ENCODE measurements at regions not wholly inside any gene's neighbourhood (a gene's known extent, or its start where the extent isn't known, plus 50 kb on each side); places are given as distances from the start of the nearest gene placed in this dataset.

DNA sequence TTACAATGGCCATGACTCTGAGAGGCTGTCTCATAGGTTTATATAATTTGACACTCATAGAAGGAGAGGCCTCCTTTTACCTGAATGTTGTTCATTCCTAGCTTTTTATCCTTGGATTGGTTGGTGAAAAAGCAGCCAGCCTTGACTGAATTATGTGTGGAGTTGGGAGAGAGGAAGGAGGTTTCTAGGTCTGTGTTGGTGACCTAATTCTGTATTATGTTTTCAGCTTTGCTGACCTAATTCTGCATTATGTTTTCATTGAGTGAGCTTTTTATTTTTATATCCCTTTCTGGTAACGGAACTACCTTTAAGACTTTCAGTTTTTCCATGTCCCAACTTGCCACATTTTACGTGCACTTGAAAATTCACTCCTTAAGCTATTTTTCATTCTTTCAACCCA, 59.1 kb upstream of the RNF144B start:
- Histone ChIP-seq H3K4me1 (ENCODE audit: control insufficient read depth in 1 of 2, insufficient read depth in 1 of 2, low read depth in 1 of 2, low read length in 1 of 2) (peaks cover 39 to 40% of the 10 kb centered on the region in 2 experiments), H3K36me3 (no peaks in the 10 kb centered on the region), H3K4me3 (ENCODE audit: low read depth in 1 of 2, low read length in 1 of 2) (peak overlapping the region in 1 of 2 experiments; percentile 30), H3K9me3 (no peaks in the 10 kb centered on the region), H3K27ac (peak overlapping the region; percentile 90), H3K27me3 (no peaks in the 10 kb centered on the region)
- TF ChIP-seq, protein P1, sequence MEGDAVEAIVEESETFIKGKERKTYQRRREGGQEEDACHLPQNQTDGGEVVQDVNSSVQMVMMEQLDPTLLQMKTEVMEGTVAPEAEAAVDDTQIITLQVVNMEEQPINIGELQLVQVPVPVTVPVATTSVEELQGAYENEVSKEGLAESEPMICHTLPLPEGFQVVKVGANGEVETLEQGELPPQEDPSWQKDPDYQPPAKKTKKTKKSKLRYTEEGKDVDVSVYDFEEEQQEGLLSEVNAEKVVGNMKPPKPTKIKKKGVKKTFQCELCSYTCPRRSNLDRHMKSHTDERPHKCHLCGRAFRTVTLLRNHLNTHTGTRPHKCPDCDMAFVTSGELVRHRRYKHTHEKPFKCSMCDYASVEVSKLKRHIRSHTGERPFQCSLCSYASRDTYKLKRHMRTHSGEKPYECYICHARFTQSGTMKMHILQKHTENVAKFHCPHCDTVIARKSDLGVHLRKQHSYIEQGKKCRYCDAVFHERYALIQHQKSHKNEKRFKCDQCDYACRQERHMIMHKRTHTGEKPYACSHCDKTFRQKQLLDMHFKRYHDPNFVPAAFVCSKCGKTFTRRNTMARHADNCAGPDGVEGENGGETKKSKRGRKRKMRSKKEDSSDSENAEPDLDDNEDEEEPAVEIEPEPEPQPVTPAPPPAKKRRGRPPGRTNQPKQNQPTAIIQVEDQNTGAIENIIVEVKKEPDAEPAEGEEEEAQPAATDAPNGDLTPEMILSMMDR (IDR thresholded peaks at IDR 0.05) = no peak

DNA sequence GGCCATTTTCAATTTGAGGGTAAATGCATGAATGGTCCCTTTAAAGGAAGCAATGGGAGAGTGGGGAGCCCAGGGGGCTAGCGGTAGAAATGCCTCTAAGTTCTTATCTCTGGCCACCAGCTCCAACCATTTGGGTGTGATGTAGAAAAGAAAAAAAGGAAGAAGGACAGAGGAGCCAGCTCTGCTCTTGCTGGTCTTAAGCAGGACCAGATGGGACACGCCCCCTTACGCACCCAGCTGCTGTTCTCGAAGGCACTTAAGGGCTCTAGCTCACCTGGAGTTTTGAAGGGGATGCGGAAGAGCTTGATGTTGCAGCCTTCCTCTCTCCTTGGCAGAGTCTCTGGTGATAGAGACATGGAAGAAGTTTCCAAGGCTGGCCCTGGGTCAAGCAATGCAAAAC, 59.5 kb upstream of the RNF144B start:
- Histone ChIP-seq H3K9me3 (no peaks in the 10 kb centered on the region), H3K27ac (peak overlapping the region; percentile 90), H3K36me3 (no peaks in the 10 kb centered on the region), H3K4me3 (ENCODE audit: low read depth in 1 of 2, low read length in 1 of 2) (peak overlapping the region in 1 of 2 experiments; percentile 30), H3K27me3 (no peaks in the 10 kb centered on the region), H3K4me1 (ENCODE audit: control insufficient read depth in 1 of 2, insufficient read depth in 1 of 2, low read depth in 1 of 2, low read length in 1 of 2) (peaks cover 39 to 40% of the 10 kb centered on the region in 2 experiments)
- TF ChIP-seq, protein P1 (IDR thresholded peaks at IDR 0.05) = no peak

DNA sequence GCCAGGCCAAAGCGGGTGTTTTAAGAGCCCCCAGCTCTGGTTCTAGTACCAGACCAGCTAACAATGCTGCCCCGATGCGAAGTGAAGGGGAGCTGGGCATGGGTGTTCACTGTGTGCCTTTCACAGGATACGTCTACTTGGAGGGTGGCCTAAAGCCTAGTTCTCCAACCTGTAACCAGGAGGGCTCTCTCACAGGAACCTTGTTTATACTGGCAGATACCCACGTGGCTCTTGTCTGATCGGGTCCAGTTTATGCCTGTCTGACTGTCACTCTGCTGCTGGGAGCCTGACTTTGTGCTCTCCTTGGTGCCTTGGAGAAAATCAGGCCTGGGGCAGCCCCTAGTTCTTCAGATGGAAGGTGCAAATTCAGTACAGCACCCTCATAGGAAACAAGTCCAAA, 60.2 kb upstream of the RNF144B start:
- H3K4me3 ChIP-seq (ENCODE audit: low read depth in 1 of 2, low read length in 1 of 2) = peak overlapping the region in 1 of 2 experiments; percentile 30
- TF ChIP-seq, protein P1 (IDR thresholded peaks at IDR 0.05) = no peak
- H3K36me3 ChIP-seq = no peaks in the 10 kb centered on the region
- H3K9me3 ChIP-seq = no peaks in the 10 kb centered on the region
- peaks cover 39 to 40% of the 10 kb centered on the region in 2 experiments for H3K4me1 ChIP-seq (ENCODE audit: control insufficient read depth in 1 of 2, insufficient read depth in 1 of 2, low read depth in 1 of 2, low read length in 1 of 2)
- H3K27ac ChIP-seq = peak overlapping the region; percentile 90
- no peaks in the 10 kb centered on the region for H3K27me3 ChIP-seq

DNA sequence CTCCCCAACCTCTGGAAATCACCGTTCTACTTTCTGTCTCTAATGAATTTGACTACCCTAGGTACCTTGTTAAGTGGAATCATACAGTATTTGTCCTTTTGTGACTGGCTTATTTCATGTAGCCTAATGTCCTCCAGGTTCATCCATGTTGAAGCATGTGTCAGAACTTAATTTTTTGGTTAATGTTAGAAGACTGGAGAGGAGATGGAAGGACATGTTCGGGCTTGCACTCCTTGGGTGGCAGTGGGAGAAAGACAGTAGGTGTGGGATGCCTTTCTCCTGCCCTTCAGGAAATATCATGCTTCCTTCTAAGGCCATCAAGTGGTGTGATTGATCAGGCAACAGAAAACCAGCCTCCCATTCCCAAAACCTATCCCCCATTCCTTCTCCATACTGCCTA, 61.1 kb upstream of the RNF144B start:
- TF ChIP-seq, protein P1 (IDR thresholded peaks at IDR 0.05) = no peak
- Histone ChIP-seq H3K4me1 (ENCODE audit: control insufficient read depth in 1 of 2, insufficient read depth in 1 of 2, low read depth in 1 of 2, low read length in 1 of 2) (peaks cover 36 to 37% of the 10 kb centered on the region in 2 experiments), H3K36me3 (no peaks in the 10 kb centered on the region), H3K4me3 (ENCODE audit: low read depth in 1 of 2, low read length in 1 of 2) (no peak overlapping the region), H3K27me3 (no peaks in the 10 kb centered on the region), H3K9me3 (no peaks in the 10 kb centered on the region), H3K27ac (no peak overlapping the region)

DNA sequence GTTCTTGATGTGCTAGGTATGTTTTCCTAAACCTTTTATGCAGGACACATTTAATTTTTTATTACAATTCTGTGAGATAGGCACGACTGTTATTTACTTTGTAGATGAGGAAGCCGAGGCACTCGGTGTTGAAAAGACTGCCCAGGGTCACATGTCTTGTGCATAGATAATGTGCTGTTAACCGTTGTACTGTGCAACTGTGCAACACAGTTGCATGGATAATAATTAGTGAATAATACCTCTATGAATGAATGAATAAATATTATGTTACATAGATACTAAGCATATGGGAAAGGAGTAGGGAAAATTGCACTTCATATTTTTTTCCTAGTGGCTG, 60.3 kb upstream of the DEK start:
- H3K9me3 ChIP-seq = no peaks in the 10 kb centered on the region
- TF ChIP-seq, protein P1 (IDR thresholded peaks at IDR 0.05) = no peak
- H3K27me3 ChIP-seq = no peaks in the 10 kb centered on the region
- H3K27ac ChIP-seq = no peak overlapping the region
- no peak overlapping the region for H3K4me3 ChIP-seq (ENCODE audit: low read depth in 1 of 2, low read length in 1 of 2)
- no peaks in the 10 kb centered on the region for H3K36me3 ChIP-seq
- peaks cover 23 to 24% of the 10 kb centered on the region in 2 experiments for H3K4me1 ChIP-seq (ENCODE audit: control insufficient read depth in 1 of 2, insufficient read depth in 1 of 2, low read depth in 1 of 2, low read length in 1 of 2)
